ENCODE measurements at regions not wholly inside any gene's neighbourhood (a gene's known extent, or its start where the extent isn't known, plus 50 kb on each side); places are given as distances from the start of the nearest gene placed in this dataset.
A peak's percentile ranks its signal among the peaks of the same experiment; 100 is the strongest.

GRCh38 chr18:43703050-43703449, 425.8 kb upstream of the SYT4 start (continued):
- no peak for TF ChIP-seq ZSCAN18 (CRISPR knock-in tag; IDR thresholded peaks at IDR 0.05)
- TF ChIP-seq EMX1 (CRISPR knock-in tag; IDR thresholded peaks at IDR 0.05): no peak
- TF ChIP-seq, protein P1, sequence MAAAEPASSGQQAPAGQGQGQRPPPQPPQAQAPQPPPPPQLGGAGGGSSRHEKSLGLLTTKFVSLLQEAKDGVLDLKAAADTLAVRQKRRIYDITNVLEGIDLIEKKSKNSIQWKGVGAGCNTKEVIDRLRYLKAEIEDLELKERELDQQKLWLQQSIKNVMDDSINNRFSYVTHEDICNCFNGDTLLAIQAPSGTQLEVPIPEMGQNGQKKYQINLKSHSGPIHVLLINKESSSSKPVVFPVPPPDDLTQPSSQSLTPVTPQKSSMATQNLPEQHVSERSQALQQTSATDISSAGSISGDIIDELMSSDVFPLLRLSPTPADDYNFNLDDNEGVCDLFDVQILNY (CRISPR knock-in tag; IDR thresholded peaks at IDR 0.05): no peak
- TF ChIP-seq, protein P2, sequence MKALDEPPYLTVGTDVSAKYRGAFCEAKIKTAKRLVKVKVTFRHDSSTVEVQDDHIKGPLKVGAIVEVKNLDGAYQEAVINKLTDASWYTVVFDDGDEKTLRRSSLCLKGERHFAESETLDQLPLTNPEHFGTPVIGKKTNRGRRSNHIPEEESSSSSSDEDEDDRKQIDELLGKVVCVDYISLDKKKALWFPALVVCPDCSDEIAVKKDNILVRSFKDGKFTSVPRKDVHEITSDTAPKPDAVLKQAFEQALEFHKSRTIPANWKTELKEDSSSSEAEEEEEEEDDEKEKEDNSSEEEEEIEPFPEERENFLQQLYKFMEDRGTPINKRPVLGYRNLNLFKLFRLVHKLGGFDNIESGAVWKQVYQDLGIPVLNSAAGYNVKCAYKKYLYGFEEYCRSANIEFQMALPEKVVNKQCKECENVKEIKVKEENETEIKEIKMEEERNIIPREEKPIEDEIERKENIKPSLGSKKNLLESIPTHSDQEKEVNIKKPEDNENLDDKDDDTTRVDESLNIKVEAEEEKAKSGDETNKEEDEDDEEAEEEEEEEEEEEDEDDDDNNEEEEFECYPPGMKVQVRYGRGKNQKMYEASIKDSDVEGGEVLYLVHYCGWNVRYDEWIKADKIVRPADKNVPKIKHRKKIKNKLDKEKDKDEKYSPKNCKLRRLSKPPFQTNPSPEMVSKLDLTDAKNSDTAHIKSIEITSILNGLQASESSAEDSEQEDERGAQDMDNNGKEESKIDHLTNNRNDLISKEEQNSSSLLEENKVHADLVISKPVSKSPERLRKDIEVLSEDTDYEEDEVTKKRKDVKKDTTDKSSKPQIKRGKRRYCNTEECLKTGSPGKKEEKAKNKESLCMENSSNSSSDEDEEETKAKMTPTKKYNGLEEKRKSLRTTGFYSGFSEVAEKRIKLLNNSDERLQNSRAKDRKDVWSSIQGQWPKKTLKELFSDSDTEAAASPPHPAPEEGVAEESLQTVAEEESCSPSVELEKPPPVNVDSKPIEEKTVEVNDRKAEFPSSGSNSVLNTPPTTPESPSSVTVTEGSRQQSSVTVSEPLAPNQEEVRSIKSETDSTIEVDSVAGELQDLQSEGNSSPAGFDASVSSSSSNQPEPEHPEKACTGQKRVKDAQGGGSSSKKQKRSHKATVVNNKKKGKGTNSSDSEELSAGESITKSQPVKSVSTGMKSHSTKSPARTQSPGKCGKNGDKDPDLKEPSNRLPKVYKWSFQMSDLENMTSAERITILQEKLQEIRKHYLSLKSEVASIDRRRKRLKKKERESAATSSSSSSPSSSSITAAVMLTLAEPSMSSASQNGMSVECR (CRISPR knock-in tag; IDR thresholded peaks at IDR 0.05; ENCODE audit: borderline replicate concordance): no peak
- TF ChIP-seq, protein P3, sequence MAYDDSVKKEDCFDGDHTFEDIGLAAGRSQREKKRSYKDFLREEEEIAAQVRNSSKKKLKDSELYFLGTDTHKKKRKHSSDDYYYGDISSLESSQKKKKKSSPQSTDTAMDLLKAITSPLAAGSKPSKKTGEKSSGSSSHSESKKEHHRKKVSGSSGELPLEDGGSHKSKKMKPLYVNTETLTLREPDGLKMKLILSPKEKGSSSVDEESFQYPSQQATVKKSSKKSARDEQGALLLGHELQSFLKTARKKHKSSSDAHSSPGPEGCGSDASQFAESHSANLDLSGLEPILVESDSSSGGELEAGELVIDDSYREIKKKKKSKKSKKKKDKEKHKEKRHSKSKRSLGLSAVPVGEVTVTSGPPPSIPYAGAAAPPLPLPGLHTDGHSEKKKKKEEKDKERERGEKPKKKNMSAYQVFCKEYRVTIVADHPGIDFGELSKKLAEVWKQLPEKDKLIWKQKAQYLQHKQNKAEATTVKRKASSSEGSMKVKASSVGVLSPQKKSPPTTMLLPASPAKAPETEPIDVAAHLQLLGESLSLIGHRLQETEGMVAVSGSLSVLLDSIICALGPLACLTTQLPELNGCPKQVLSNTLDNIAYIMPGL (CRISPR knock-in tag; IDR thresholded peaks at IDR 0.05): no peak

DNA sequence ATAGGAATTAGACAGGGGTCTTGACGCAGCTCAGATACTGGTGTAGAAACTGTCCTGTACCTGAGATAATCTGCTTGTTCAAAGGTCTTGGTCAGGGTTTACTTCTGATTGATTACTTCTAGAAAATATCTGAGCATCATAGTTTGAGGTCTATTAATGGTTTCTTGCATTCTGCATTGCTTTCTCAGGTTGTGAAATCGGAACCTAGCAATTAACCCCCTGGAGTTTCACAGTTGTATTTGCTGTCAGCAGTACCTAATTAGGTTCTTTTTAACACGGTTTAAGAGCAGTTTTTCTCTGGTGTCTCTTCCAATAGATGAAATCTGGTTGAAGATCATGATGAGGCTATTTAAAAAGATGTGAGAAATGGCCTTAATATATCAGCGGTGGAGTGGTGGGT, 428.6 kb upstream of the SYT4 start:
- ChIA-PET CTCF (no interaction called here), POLR2A (no interaction called here)
- Mint-ChIP-seq H3K27me3 (ENCODE audit: low read depth) (no peaks in the 10 kb centered on the region; the same call in 1 of the 2 replicates), H3K9me3 (no peaks in the 10 kb centered on the region), H3K36me3 (no peaks in the 10 kb centered on the region), H3K4me1 (peaks cover 65% of the 10 kb centered on the region), H3K27ac (no peak overlapping the region), H3K4me3 (no peak overlapping the region)
- peak; percentile 41; the same call in 1 of the 2 replicates for ATAC-seq
- TF ChIP-seq IRF1 (CRISPR knock-in tag; IDR thresholded peaks at IDR 0.05): no peak
- DNase-seq (ENCODE audit: low spot score): no peak

DNA sequence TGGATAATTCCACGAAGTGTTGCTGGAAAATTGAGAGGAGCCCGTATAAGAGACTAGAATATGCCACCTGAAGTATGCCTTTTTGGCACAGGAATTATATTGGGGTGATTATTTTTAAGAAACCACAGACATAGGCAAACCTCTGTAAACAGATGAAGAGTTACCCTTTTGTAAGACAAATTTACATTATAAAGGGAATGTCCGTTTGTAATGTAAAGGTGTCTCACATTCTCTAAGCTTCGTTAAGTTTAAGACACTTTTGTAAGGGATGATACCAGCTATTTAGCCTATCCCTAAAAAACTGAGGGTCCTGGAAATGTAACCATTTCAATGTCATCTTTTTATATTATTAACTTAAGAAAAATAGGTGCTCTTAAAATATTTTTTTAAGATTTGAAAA, 432.8 kb upstream of the SYT4 start:
- H3K4me1 Mint-ChIP-seq: peaks cover 44% of the 10 kb centered on the region
- no peaks in the 10 kb centered on the region; the same call in 1 of the 2 replicates for H3K27me3 Mint-ChIP-seq (ENCODE audit: low read depth)
- H3K4me3 Mint-ChIP-seq: 0 out of 2 replicates have a peak overlapping the region, but pooled peaks have one; percentile 6
- ATAC-seq: peak; percentile 87
- CTCF ChIA-PET: no interaction called here
- POLR2A ChIA-PET: interaction anchor here (0.7 kb wide), 1 partner anchor 1543 kb away, joined by 3 read pairs; no protein-coding TSS in a partner anchor
- peaks cover 4% of the 10 kb centered on the region; the same call in 1 of the 2 replicates for H3K9me3 Mint-ChIP-seq
- no peak overlapping the region for H3K27ac Mint-ChIP-seq
- H3K36me3 Mint-ChIP-seq: peaks cover 2% of the 10 kb centered on the region; the same call in 1 of the 2 replicates
- DNase-seq (ENCODE audit: low spot score): no peak
- no peak for TF ChIP-seq ZSCAN18 (CRISPR knock-in tag; IDR thresholded peaks at IDR 0.05)
- TF ChIP-seq ATF1 (CRISPR knock-in tag; IDR thresholded peaks at IDR 0.05): no peak
- no peak for TF ChIP-seq ETV6 (CRISPR knock-in tag; IDR thresholded peaks at IDR 0.05)
- TF ChIP-seq, protein P4, sequence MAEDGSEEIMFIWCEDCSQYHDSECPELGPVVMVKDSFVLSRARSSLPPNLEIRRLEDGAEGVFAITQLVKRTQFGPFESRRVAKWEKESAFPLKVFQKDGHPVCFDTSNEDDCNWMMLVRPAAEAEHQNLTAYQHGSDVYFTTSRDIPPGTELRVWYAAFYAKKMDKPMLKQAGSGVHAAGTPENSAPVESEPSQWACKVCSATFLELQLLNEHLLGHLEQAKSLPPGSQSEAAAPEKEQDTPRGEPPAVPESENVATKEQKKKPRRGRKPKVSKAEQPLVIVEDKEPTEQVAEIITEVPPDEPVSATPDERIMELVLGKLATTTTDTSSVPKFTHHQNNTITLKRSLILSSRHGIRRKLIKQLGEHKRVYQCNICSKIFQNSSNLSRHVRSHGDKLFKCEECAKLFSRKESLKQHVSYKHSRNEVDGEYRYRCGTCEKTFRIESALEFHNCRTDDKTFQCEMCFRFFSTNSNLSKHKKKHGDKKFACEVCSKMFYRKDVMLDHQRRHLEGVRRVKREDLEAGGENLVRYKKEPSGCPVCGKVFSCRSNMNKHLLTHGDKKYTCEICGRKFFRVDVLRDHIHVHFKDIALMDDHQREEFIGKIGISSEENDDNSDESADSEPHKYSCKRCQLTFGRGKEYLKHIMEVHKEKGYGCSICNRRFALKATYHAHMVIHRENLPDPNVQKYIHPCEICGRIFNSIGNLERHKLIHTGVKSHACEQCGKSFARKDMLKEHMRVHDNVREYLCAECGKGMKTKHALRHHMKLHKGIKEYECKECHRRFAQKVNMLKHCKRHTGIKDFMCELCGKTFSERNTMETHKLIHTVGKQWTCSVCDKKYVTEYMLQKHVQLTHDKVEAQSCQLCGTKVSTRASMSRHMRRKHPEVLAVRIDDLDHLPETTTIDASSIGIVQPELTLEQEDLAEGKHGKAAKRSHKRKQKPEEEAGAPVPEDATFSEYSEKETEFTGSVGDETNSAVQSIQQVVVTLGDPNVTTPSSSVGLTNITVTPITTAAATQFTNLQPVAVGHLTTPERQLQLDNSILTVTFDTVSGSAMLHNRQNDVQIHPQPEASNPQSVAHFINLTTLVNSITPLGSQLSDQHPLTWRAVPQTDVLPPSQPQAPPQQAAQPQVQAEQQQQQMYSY (CRISPR knock-in tag; IDR thresholded peaks at IDR 0.05): no peak
- TF ChIP-seq, protein P5, sequence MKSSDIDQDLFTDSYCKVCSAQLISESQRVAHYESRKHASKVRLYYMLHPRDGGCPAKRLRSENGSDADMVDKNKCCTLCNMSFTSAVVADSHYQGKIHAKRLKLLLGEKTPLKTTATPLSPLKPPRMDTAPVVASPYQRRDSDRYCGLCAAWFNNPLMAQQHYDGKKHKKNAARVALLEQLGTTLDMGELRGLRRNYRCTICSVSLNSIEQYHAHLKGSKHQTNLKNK (CRISPR knock-in tag; IDR thresholded peaks at IDR 0.05): no peak
- TF ChIP-seq, protein P6, sequence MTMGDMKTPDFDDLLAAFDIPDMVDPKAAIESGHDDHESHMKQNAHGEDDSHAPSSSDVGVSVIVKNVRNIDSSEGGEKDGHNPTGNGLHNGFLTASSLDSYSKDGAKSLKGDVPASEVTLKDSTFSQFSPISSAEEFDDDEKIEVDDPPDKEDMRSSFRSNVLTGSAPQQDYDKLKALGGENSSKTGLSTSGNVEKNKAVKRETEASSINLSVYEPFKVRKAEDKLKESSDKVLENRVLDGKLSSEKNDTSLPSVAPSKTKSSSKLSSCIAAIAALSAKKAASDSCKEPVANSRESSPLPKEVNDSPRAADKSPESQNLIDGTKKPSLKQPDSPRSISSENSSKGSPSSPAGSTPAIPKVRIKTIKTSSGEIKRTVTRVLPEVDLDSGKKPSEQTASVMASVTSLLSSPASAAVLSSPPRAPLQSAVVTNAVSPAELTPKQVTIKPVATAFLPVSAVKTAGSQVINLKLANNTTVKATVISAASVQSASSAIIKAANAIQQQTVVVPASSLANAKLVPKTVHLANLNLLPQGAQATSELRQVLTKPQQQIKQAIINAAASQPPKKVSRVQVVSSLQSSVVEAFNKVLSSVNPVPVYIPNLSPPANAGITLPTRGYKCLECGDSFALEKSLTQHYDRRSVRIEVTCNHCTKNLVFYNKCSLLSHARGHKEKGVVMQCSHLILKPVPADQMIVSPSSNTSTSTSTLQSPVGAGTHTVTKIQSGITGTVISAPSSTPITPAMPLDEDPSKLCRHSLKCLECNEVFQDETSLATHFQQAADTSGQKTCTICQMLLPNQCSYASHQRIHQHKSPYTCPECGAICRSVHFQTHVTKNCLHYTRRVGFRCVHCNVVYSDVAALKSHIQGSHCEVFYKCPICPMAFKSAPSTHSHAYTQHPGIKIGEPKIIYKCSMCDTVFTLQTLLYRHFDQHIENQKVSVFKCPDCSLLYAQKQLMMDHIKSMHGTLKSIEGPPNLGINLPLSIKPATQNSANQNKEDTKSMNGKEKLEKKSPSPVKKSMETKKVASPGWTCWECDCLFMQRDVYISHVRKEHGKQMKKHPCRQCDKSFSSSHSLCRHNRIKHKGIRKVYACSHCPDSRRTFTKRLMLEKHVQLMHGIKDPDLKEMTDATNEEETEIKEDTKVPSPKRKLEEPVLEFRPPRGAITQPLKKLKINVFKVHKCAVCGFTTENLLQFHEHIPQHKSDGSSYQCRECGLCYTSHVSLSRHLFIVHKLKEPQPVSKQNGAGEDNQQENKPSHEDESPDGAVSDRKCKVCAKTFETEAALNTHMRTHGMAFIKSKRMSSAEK (CRISPR knock-in tag; IDR thresholded peaks at IDR 0.05; ENCODE audit: borderline replicate concordance): no peak
